GM18520 (cell line): ENCODE measurements at regions not wholly inside any gene's neighbourhood (a gene's known extent, or its start where the extent isn't known, plus 50 kb on each side); places are given as distances from the start of the nearest gene placed in this dataset.
"Not testable (repeated sequence)": the region's sequence is repeated elsewhere in the genome, so short reads cannot be mapped to it uniquely, and the experiment has no call there.

Experiments
- ATAC-seq: cut with Tn5 transposase; IDR thresholded peaks from one replicate; pipeline ENCODE4 v1.9.1; 2021; ENCODE audit not compliant: unreplicated experiment

- ATAC-seq, result no peak
Measured at GRCh38 chr6:6995328-6995727, 112.4 kb upstream of the RREB1 start.

- no peak for ATAC-seq
Measured at GRCh38 chr6:6996124-6996523, 111.6 kb upstream of the RREB1 start.

- no peak for ATAC-seq
Measured at GRCh38 chr6:6997263-6998193, 110.2 kb upstream of the RREB1 start.

GRCh38 chr6:6998194-6998569, 109.6 kb upstream of the RREB1 start:
- no peak for ATAC-seq

GRCh38 chr6:7000825-7001777, 106.7 kb upstream of the RREB1 start:
- ATAC-seq, result no peak

GRCh38 chr6:7003041-7003440, 104.7 kb upstream of the RREB1 start:
- ATAC-seq, result no peak

GRCh38 chr6:7004581-7005297, 103.0 kb upstream of the RREB1 start:
- no peak for ATAC-seq

GRCh38 chr6:7006515-7007191, 101.1 kb upstream of the RREB1 start:
- ATAC-seq, result no peak

GRCh38 chr6:7008451-7008988, 99.2 kb upstream of the RREB1 start:
- no peak for ATAC-seq

GRCh38 chr6:7016226-7016625, 91.5 kb upstream of the RREB1 start:
- ATAC-seq, result no peak

- no peak for ATAC-seq
Measured at GRCh38 chr6:7021301-7021700, 86.5 kb upstream of the RREB1 start.

- ATAC-seq, result no peak
Measured at GRCh38 chr6:7025861-7026260, 81.9 kb upstream of the RREB1 start.

- not testable (repeated sequence) for ATAC-seq
Measured at GRCh38 chr6:7028963-7029362, 78.8 kb upstream of the RREB1 start.

GRCh38 chr6:7030968-7031367, 76.8 kb upstream of the RREB1 start:
- ATAC-seq, result not testable (repeated sequence)

- no peak for ATAC-seq
Measured at GRCh38 chr6:7033202-7033601, 74.6 kb upstream of the RREB1 start.

GRCh38 chr6:7034055-7034454, 73.7 kb upstream of the RREB1 start:
- ATAC-seq, result no peak

- no peak for ATAC-seq
Measured at GRCh38 chr6:7035837-7036249, 71.9 kb upstream of the RREB1 start.

- no peak for ATAC-seq
Measured at GRCh38 chr6:7041511-7042026, 66.2 kb upstream of the RREB1 start.

- ATAC-seq, result no peak
Measured at GRCh38 chr6:7042056-7042653, 65.6 kb upstream of the RREB1 start.
